Fibroblast of lung (primary cell): ENCODE measurements at regions not wholly inside any gene's neighbourhood (a gene's known extent, or its start where the extent isn't known, plus 50 kb on each side); places are given as distances from the start of the nearest gene placed in this dataset.

Experiments
- DNase-seq, 2 donors: peaks; one replicate each; pipeline versions ENCODE4 v3.0.0 to v3.0.0-alpha.2; 2010; ENCODE audit warnings: low read depth in 2 of 2
- H2AFZ ChIP-seq: 2 replicates; pipeline ENCODE4 v1.5.1; 2012; ENCODE audit warnings: low read length, control low read depth, inconsistent platforms
- H3K27ac ChIP-seq: 2 replicates; pipeline ENCODE4 v1.5.1; 2011; ENCODE audit warnings: low read length, control low read depth; ENCODE audit not compliant: insufficient read depth
- H3K27me3 ChIP-seq: 2 replicates; pipeline ENCODE4 v1.5.1; 2011; ENCODE audit warnings: mild to moderate bottlenecking, low read length; ENCODE audit not compliant: control insufficient read depth, insufficient read depth
- H3K36me3 ChIP-seq: 2 replicates; pipeline ENCODE4 v1.5.1; 2011; ENCODE audit warnings: low read length; ENCODE audit not compliant: control insufficient read depth, insufficient read depth
- H3K4me1 ChIP-seq: 2 replicates; pipeline ENCODE4 v1.5.1; 2011; ENCODE audit warnings: low read length; ENCODE audit not compliant: control insufficient read depth, insufficient read depth; ENCODE audit errors: extremely low read depth
- H3K4me2 ChIP-seq: 2 replicates; pipeline ENCODE4 v1.5.1; 2011; ENCODE audit warnings: low read length, control low read depth; ENCODE audit not compliant: insufficient read depth; ENCODE audit errors: extremely low read depth
- H3K4me3 ChIP-seq, 4 experiments: fragments of 200-600 bp in 1 of 4; sonication (generic) in 1 of 4; replicated peaks in 1 of 4; 2 replicates each; pipeline ENCODE4 v1.5.1; 2011 to 2016; ENCODE audit warnings: low read length in 4 of 4, low read depth in 3 of 4, mild to moderate bottlenecking in 3 of 4, control low read depth in 2 of 4, inconsistent platforms in 1 of 4, mixed read lengths in 1 of 4; ENCODE audit not compliant: insufficient read depth in 1 of 4; ENCODE audit errors: control extremely low read depth in 1 of 4
- H3K79me2 ChIP-seq: 2 replicates; pipeline ENCODE4 v1.5.1; 2012; ENCODE audit warnings: mild to moderate bottlenecking, low read length, inconsistent platforms; ENCODE audit not compliant: control insufficient read depth, insufficient read depth
- H3K9ac ChIP-seq: 2 replicates; pipeline ENCODE4 v1.5.1; 2011; ENCODE audit warnings: mild to moderate bottlenecking, low read length, control low read depth; ENCODE audit not compliant: insufficient read depth
- H3K9me3 ChIP-seq: 2 replicates; pipeline ENCODE4 v1.5.1; 2012; ENCODE audit warnings: low read depth, low read length; ENCODE audit not compliant: control insufficient read depth, insufficient read depth
- H4K20me1 ChIP-seq: 2 replicates; pipeline ENCODE4 v1.5.1; 2011; ENCODE audit warnings: low read length; ENCODE audit not compliant: control insufficient read depth, insufficient read depth; ENCODE audit errors: extremely low read depth
- CTCF ChIP-seq, 2 donors: IDR thresholded peaks in 1 of 2; conservative IDR thresholded peaks in 1 of 2; 1 replicate in 1 of 2; 2 replicates in 1 of 2; pipeline ENCODE4 v1.5.1; 2011 to 2012; ENCODE audit warnings: low read length in 2 of 2, control low read depth in 1 of 2, inconsistent platforms in 1 of 2, low read depth in 1 of 2, mild to moderate bottlenecking in 1 of 2
- EZH2 ChIP-seq: IDR thresholded peaks from 2 replicates; pipeline ENCODE4 v1.5.1; 2012; ENCODE audit warnings: low read length, control low read depth, mild to moderate bottlenecking; ENCODE audit errors: missing control alignments

GRCh38 chrX:16018291-16018690, 105.1 kb upstream of the GRPR start:
- Histone ChIP-seq H3K9me3 (no peaks in the 10 kb centered on the region), H3K27me3 (no peaks in the 10 kb centered on the region), H3K4me1 (no peaks in the 10 kb centered on the region), H3K9ac (no peak overlapping the region), H2AFZ (no peak overlapping the region), H3K79me2 (no peaks in the 10 kb centered on the region), H3K4me2 (no peak overlapping the region), H3K4me3 (no peak overlapping the region), H3K27ac (no peak overlapping the region), H3K36me3 (no peaks in the 10 kb centered on the region), H4K20me1 (no peaks in the 10 kb centered on the region)
- TF ChIP-seq CTCF (conservative IDR thresholded peaks at IDR 0.05 in 1 of 2, IDR thresholded peaks at IDR 0.05 in 1 of 2; ENCODE audit: low read depth in 1 of 2, low read length in 2 of 2) = no peak
- TF ChIP-seq EZH2 = no peak
- DNase-seq = no peak

GRCh38 chrX:16014171-16014570, 109.2 kb upstream of the GRPR start:
- H2AFZ ChIP-seq = no peak overlapping the region
- DNase-seq = no peak
- no peaks in the 10 kb centered on the region for H3K9me3 ChIP-seq
- no peaks in the 10 kb centered on the region for H3K27me3 ChIP-seq
- no peak for TF ChIP-seq CTCF (conservative IDR thresholded peaks at IDR 0.05 in 1 of 2, IDR thresholded peaks at IDR 0.05 in 1 of 2; ENCODE audit: low read depth in 1 of 2, low read length in 2 of 2)
- no peak for TF ChIP-seq EZH2
- no peaks in the 10 kb centered on the region for H3K4me1 ChIP-seq
- H4K20me1 ChIP-seq = no peaks in the 10 kb centered on the region
- no peak overlapping the region for H3K9ac ChIP-seq
- H3K36me3 ChIP-seq = no peaks in the 10 kb centered on the region
- H3K4me3 ChIP-seq = no peak overlapping the region
- no peak overlapping the region for H3K4me2 ChIP-seq
- H3K79me2 ChIP-seq = no peaks in the 10 kb centered on the region
- H3K27ac ChIP-seq = no peak overlapping the region

GRCh38 chrX:16012250-16012649, 111.1 kb upstream of the GRPR start:
- Histone ChIP-seq H3K4me1 (no peaks in the 10 kb centered on the region), H3K36me3 (no peaks in the 10 kb centered on the region), H3K9ac (no peak overlapping the region), H4K20me1 (no peaks in the 10 kb centered on the region), H2AFZ (no peak overlapping the region), H3K27me3 (no peaks in the 10 kb centered on the region), H3K27ac (no peak overlapping the region), H3K9me3 (no peaks in the 10 kb centered on the region), H3K4me2 (no peak overlapping the region), H3K79me2 (no peaks in the 10 kb centered on the region), H3K4me3 (no peak overlapping the region)
- TF ChIP-seq CTCF (conservative IDR thresholded peaks at IDR 0.05 in 1 of 2, IDR thresholded peaks at IDR 0.05 in 1 of 2; ENCODE audit: low read depth in 1 of 2, low read length in 2 of 2) = no peak
- TF ChIP-seq EZH2 = no peak
- no peak for DNase-seq
